ENCODE measurements at regions not wholly inside any gene's neighbourhood (a gene's known extent, or its start where the extent isn't known, plus 50 kb on each side); places are given as distances from the start of the nearest gene placed in this dataset.

DNA sequence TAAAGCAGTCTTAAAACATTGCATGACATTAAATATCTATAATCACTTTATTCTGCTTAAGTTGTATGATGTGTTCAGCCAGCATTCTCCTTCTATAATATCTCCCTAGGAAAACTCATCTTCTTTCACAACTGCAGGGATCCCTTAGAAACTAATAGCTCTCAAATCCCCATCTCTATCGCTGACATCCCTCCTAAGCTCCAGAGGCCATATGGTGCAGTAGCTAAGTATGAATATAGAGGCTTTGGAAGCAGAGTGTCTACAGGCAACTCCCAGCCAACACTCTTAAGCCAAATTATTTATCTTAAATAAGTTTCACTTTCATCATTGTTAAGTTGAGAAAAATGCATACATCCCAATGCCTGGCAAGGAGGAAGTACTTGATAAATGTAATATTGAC lies 349.5 kb upstream of the MIR17HG start:
- TF ChIP-seq CTCF (conservative IDR thresholded peaks at IDR 0.05; ENCODE audit: low read depth, low read length) (no peak), EZH2 (IDR thresholded peaks at IDR 0.05; ENCODE audit: low read length, unreplicated experiment) (no peak), EZH2phosphoT487 (IDR thresholded peaks at IDR 0.05; ENCODE audit: borderline replicate concordance, low read length) (no peak)
